Smooth muscle cell (in vitro differentiated cells): ENCODE measurements at regions not wholly inside any gene's neighbourhood (a gene's known extent, or its start where the extent isn't known, plus 50 kb on each side); places are given as distances from the start of the nearest gene placed in this dataset.

Experiments used
- DNase-seq: peaks from one replicate; lab custom pipeline; 2025; ENCODE audit not compliant: unreplicated experiment; lab: John Stamatoyannopoulos, UW
- H2AFZ ChIP-seq: fragments of 200-600 bp; sonication (generic); 2 replicates; pipeline ENCODE4 v1.6.0; 2016; ENCODE audit warnings: antibody characterized with exemption, low read depth, mild to moderate bottlenecking
- H3F3A ChIP-seq: fragments of 200-600 bp; sonication (generic); 2 replicates; pipeline ENCODE4 v1.6.0; 2017; ENCODE audit warnings: antibody characterized with exemption, low read depth
- H3K27ac ChIP-seq: fragments of 200-600 bp; sonication (generic); 2 replicates; pipeline ENCODE4 v1.5.1; 2016; ENCODE audit warnings: low read depth, mild to moderate bottlenecking
- H3K27me3 ChIP-seq: fragments of 200-600 bp; sonication (generic); 2 replicates; pipeline ENCODE4 v1.6.1; 2016; ENCODE audit warnings: low read depth, mild to moderate bottlenecking
- H3K36me3 ChIP-seq: fragments of 200-600 bp; sonication (generic); 2 replicates; pipeline ENCODE4 v1.5.1; 2016; ENCODE audit warnings: low read depth
- H3K4me1 ChIP-seq: fragments of 200-600 bp; sonication (generic); 2 replicates; pipeline ENCODE4 v1.5.1; 2016; ENCODE audit warnings: low read depth
- H3K4me2 ChIP-seq: fragments of 200-600 bp; sonication (generic); 2 replicates; pipeline ENCODE4 v1.6.0; 2016; ENCODE audit warnings: mild to moderate bottlenecking
- H3K4me3 ChIP-seq: fragments of 200-600 bp; sonication (generic); 2 replicates; pipeline ENCODE4 v1.5.1; 2016; ENCODE audit warnings: mild to moderate bottlenecking
- H3K79me2 ChIP-seq: fragments of 200-600 bp; sonication (generic); 2 replicates; pipeline ENCODE4 v1.6.0; 2016; ENCODE audit warnings: low read depth, mild to moderate bottlenecking
- H3K9ac ChIP-seq: fragments of 200-600 bp; sonication (generic); 2 replicates; pipeline ENCODE4 v1.6.0; 2016; ENCODE audit warnings: low read depth
- H3K9me3 ChIP-seq: fragments of 200-600 bp; sonication (generic); replicated peaks from 2 replicates; pipeline ENCODE4 v1.5.1; 2016; ENCODE audit warnings: low read depth
- H4K20me1 ChIP-seq: fragments of 200-600 bp; sonication (generic); 2 replicates; pipeline ENCODE4 v1.6.0; 2016; ENCODE audit warnings: low read depth
- WGBS: methylation state at CpG from one replicate; pipeline ENCODE4 v1.1.7; 2016; ENCODE audit warnings: low lambda C conversion rate; 5-methylcytosine and 5-hydroxymethylcytosine counted together
- TF ChIP-seq, protein P1 (sequence below): fragments of 200-600 bp; sonication (generic); IDR thresholded peaks from 2 replicates; pipeline ENCODE4 v1.5.1; 2017; ENCODE audit warnings: borderline replicate concordance, mild to moderate bottlenecking, antibody characterized with exemption; ENCODE audit not compliant: insufficient read depth, poor library complexity, severe bottlenecking

- Histone ChIP-seq H3K4me3 (no peak overlapping the region), H3K27me3 (no peaks in the 10 kb centered on the region), H3K4me1 (no peaks in the 10 kb centered on the region), H3K79me2 (no peaks in the 10 kb centered on the region), H2AFZ (no peak overlapping the region), H3K4me2 (no peak overlapping the region), H3K9me3 (no peaks in the 10 kb centered on the region), H3K36me3 (no peaks in the 10 kb centered on the region), H4K20me1 (no peaks in the 10 kb centered on the region), H3K9ac (no peak overlapping the region), H3F3A (no peaks in the 10 kb centered on the region), H3K27ac (no peak overlapping the region)
- no peak for DNase-seq
- 89% methylated on average over 3 of the region's 3 CpGs for WGBS
- TF ChIP-seq, protein P1, sequence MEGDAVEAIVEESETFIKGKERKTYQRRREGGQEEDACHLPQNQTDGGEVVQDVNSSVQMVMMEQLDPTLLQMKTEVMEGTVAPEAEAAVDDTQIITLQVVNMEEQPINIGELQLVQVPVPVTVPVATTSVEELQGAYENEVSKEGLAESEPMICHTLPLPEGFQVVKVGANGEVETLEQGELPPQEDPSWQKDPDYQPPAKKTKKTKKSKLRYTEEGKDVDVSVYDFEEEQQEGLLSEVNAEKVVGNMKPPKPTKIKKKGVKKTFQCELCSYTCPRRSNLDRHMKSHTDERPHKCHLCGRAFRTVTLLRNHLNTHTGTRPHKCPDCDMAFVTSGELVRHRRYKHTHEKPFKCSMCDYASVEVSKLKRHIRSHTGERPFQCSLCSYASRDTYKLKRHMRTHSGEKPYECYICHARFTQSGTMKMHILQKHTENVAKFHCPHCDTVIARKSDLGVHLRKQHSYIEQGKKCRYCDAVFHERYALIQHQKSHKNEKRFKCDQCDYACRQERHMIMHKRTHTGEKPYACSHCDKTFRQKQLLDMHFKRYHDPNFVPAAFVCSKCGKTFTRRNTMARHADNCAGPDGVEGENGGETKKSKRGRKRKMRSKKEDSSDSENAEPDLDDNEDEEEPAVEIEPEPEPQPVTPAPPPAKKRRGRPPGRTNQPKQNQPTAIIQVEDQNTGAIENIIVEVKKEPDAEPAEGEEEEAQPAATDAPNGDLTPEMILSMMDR, result no peak
These were observed 72.2 kb downstream of the PRDM9 start for GRCh38 chr5:23579566-23579965.

DNA sequence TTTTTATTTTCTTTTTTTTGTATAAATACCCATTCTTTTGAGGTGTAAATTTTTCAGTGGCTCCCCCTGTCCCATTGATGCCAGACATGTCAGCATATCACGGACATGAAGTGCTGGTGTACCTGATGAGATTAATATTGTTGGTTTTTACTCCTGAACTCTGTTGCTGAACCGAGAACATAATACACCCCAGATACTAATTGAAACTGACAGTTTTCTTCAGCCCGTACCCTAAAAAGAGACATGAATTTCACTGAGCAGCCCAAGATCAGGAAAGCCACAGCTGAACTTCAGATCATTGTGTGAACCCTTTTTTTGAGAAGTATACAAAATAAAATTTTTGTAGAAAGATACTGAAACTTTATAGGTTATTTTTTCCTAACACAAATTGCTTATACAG is 75.7 kb downstream of the PRDM9 start:
- Histone ChIP-seq H2AFZ (no peak overlapping the region), H3K4me3 (no peak overlapping the region), H4K20me1 (no peaks in the 10 kb centered on the region), H3F3A (no peaks in the 10 kb centered on the region), H3K79me2 (no peaks in the 10 kb centered on the region), H3K9ac (no peak overlapping the region), H3K36me3 (no peaks in the 10 kb centered on the region), H3K27me3 (no peaks in the 10 kb centered on the region), H3K4me2 (no peak overlapping the region), H3K27ac (no peak overlapping the region), H3K9me3 (no peaks in the 10 kb centered on the region), H3K4me1 (no peaks in the 10 kb centered on the region)
- no peak for DNase-seq
- WGBS, result 80% methylated on average over 3 of the region's 3 CpGs
- TF ChIP-seq, protein P1, result no peak

GRCh38 chr5:23588841-23589326 is 81.5 kb downstream of the PRDM9 start:
- Histone ChIP-seq H3K36me3 (no peaks in the 10 kb centered on the region), H2AFZ (no peak overlapping the region), H3K27me3 (no peaks in the 10 kb centered on the region), H3K4me2 (no peak overlapping the region), H3K9me3 (no peaks in the 10 kb centered on the region), H4K20me1 (no peaks in the 10 kb centered on the region), H3F3A (no peaks in the 10 kb centered on the region), H3K4me1 (no peaks in the 10 kb centered on the region), H3K79me2 (no peaks in the 10 kb centered on the region), H3K27ac (no peak overlapping the region), H3K4me3 (no peak overlapping the region), H3K9ac (no peak overlapping the region)
- TF ChIP-seq, protein P1, result no peak
- WGBS, result 78% methylated on average over 3 of the region's 3 CpGs
- no peak for DNase-seq

- TF ChIP-seq, protein P1, result no peak
These were observed 83.8 kb downstream of the PRDM9 start for GRCh38 chr5:23591250-23591649.

More at GRCh38 chr5:23591250-23591649, 83.8 kb downstream of the PRDM9 start:
- H3K9me3 ChIP-seq, result no peaks in the 10 kb centered on the region
- H3K27me3 ChIP-seq, result no peaks in the 10 kb centered on the region
- H3K79me2 ChIP-seq, result no peaks in the 10 kb centered on the region
- no peak overlapping the region for H2AFZ ChIP-seq
- H3K4me2 ChIP-seq, result no peak overlapping the region
- WGBS, result 88% methylated on average over 4 of the region's 4 CpGs
- H3K4me1 ChIP-seq, result no peaks in the 10 kb centered on the region
- H3K36me3 ChIP-seq, result no peaks in the 10 kb centered on the region
- DNase-seq, result no peak
- H3F3A ChIP-seq, result no peaks in the 10 kb centered on the region
- no peak overlapping the region for H3K27ac ChIP-seq
- H3K9ac ChIP-seq, result no peak overlapping the region
- no peak overlapping the region for H3K4me3 ChIP-seq
- no peaks in the 10 kb centered on the region for H4K20me1 ChIP-seq
